HCT116 (cell line): ENCODE measurements at regions not wholly inside any gene's neighbourhood (a gene's known extent, or its start where the extent isn't known, plus 50 kb on each side); places are given as distances from the start of the nearest gene placed in this dataset.

Experiments
- ATAC-seq: fragments of 200-7000 bp; cut with Tn5 transposase; 2 replicates; pipeline ENCODE4 v1.9.1; 2020; ENCODE audit warnings: mild to moderate bottlenecking, moderate library complexity
- BruUV-seq: library from RNA; stranded (reverse); fragments of 400-500 nt; replicated peaks from 2 replicates; lab custom pipeline; 2021; lab: Mats Ljungman, UMichigan
- CTCF ChIA-PET: fragments of 300-600 bp; sonication (Branson Sonifier 250); formaldehyde crosslinking; loops from one replicate; lab custom pipeline; 2021; ENCODE audit warnings: antibody characterized with exemption; lab: Charles Lee
- POLR2A ChIA-PET: fragments of 300-600, 350-600 bp; sonication (Branson Sonifier 250); formaldehyde crosslinking; loops from one replicate; lab custom pipeline; 2021; ENCODE audit warnings: antibody characterized with exemption; lab: Charles Lee
- RAD21 ChIA-PET, 2 experiments: fragments of 300-600 bp; sonication (Branson Sonifier 250); formaldehyde crosslinking; loops; one replicate each; lab custom pipeline; 2023; ENCODE audit warnings: low total read pairs in 2 of 2; ENCODE audit not compliant: uncharacterized antibody in 2 of 2, unreplicated experiment in 2 of 2, low non-redundant PET in 1 of 2; lab: Charles Lee
- DNase-seq: peaks from one replicate; pipeline ENCODE4 v3.0.0-alpha.2; 2010; ENCODE audit warnings: low read depth, low spot score
- H2AFZ ChIP-seq: fragments of 200-600 bp; shearing (Covaris generic), sonication (generic); 2 replicates; pipeline ENCODE4 v1.6.1; 2017; ENCODE audit warnings: low read depth, mixed run types, mixed read lengths, antibody characterized with exemption, low read length; ENCODE audit not compliant: poor library complexity, severe bottlenecking
- H3K27ac ChIP-seq: 2 replicates; pipeline ENCODE4 v1.5.1; 2012; ENCODE audit warnings: low read depth, low read length
- H3K27me3 ChIP-seq: fragments of 200-600 bp; sonication (generic); 2 replicates; pipeline ENCODE4 v1.6.1; 2016; ENCODE audit warnings: mixed run types, low read length, mixed read lengths; ENCODE audit not compliant: insufficient read depth
- H3K36me3 ChIP-seq, 2 experiments: fragments of 200-500 bp in 1 of 2; fragments of 200-600 bp in 1 of 2; sonication (Bioruptor generic) in 1 of 2; sonication (generic) in 1 of 2; 2 replicates each; pipeline versions ENCODE4 v1.5.1 to v1.6.1; 2014 to 2016; ENCODE audit warnings: low read length in 2 of 2, inconsistent platforms in 1 of 2, mixed read lengths in 1 of 2, mixed run types in 1 of 2; ENCODE audit not compliant: insufficient read depth in 2 of 2, control insufficient read depth in 1 of 2
- H3K4me1 ChIP-seq, 2 experiments: fragments of 200-600 bp in 1 of 2; sonication (generic) in 1 of 2; 2 replicates each; pipeline versions ENCODE4 v1.5.1 to v1.6.1; 2012 to 2017; ENCODE audit warnings: low read length in 2 of 2, inconsistent platforms in 1 of 2, mild to moderate bottlenecking in 1 of 2, mixed read lengths in 1 of 2, mixed run types in 1 of 2, moderate library complexity in 1 of 2; ENCODE audit not compliant: insufficient read depth in 2 of 2, control insufficient read depth in 1 of 2
- H3K4me2 ChIP-seq: fragments of 200-600 bp; sonication (generic); 2 replicates; pipeline ENCODE4 v1.6.1; 2017; ENCODE audit warnings: mixed run types, low read length, mixed read lengths
- H3K4me3 ChIP-seq, 2 experiments: fragments of 200-600 bp in 1 of 2; sonication (generic) in 1 of 2; replicated peaks in 1 of 2; 2 replicates each; pipeline ENCODE4 v1.5.1; 2011 to 2016; ENCODE audit warnings: low read length in 2 of 2, control low read depth in 1 of 2, low read depth in 1 of 2, mild to moderate bottlenecking in 1 of 2, mixed read lengths in 1 of 2, mixed run types in 1 of 2
- H3K79me2 ChIP-seq: fragments of 200-600 bp; sonication (generic); 2 replicates; pipeline ENCODE4 v1.6.1; 2017; ENCODE audit warnings: mild to moderate bottlenecking, mixed run types, low read length, moderate library complexity, mixed read lengths; ENCODE audit not compliant: insufficient read depth
- H3K9ac ChIP-seq: fragments of 200-600 bp; sonication (generic); 2 replicates; pipeline ENCODE4 v1.6.1; 2016; ENCODE audit warnings: low read length, mixed read lengths
- H3K9me2 ChIP-seq: fragments of 200-600 bp; sonication (generic), shearing (Covaris generic); 2 replicates; pipeline ENCODE4 v1.6.1; 2017; ENCODE audit warnings: mixed run types, mild to moderate bottlenecking, moderate library complexity; ENCODE audit not compliant: insufficient read depth
- H3K9me3 ChIP-seq, 2 experiments: fragments of 200-500 bp in 1 of 2; fragments of 200-600 bp in 1 of 2; sonication (Bioruptor generic) in 1 of 2; sonication (generic) in 1 of 2; 2 replicates each; pipeline ENCODE4 v1.6.1; 2014 to 2017; ENCODE audit warnings: low read length in 2 of 2, mixed read lengths in 2 of 2, inconsistent platforms in 1 of 2, low read depth in 1 of 2, mild to moderate bottlenecking in 1 of 2, mixed run types in 1 of 2, moderate library complexity in 1 of 2; ENCODE audit not compliant: control insufficient read depth in 1 of 2, insufficient read depth in 1 of 2
- H4K20me1 ChIP-seq: fragments of 200-600 bp; sonication (generic), shearing (Covaris generic); 2 replicates; pipeline ENCODE4 v1.6.1; 2017; ENCODE audit warnings: mixed run types, mild to moderate bottlenecking, moderate library complexity; ENCODE audit not compliant: insufficient read depth
- EGR1 ChIP-seq: IDR thresholded peaks from 2 replicates; pipeline ENCODE4 v1.6.1; 2012; ENCODE audit warnings: low read depth
- EZH2 ChIP-seq: fragments of 200-600 bp; sonication (generic); IDR thresholded peaks from 2 replicates; pipeline ENCODE4 v1.6.1; 2017; ENCODE audit warnings: antibody characterized with exemption, mixed run types
- EZH2phosphoT487 ChIP-seq: fragments of 200-600 bp; IDR thresholded peaks from 2 replicates; pipeline ENCODE4 v1.6.1; 2018; ENCODE audit warnings: antibody characterized with exemption, borderline replicate concordance
- FOSL1 ChIP-seq: IDR thresholded peaks from 2 replicates; pipeline ENCODE4 v1.6.1; 2012; ENCODE audit warnings: low read depth
- JUND ChIP-seq: IDR thresholded peaks from 2 replicates; pipeline ENCODE4 v1.6.1; 2012
- POLR2A ChIP-seq: IDR thresholded peaks from 2 replicates; pipeline ENCODE4 v1.7.0; 2011; ENCODE audit warnings: borderline replicate concordance; ENCODE audit not compliant: insufficient read depth, insufficient read length; ENCODE audit errors: extremely low read depth
- POLR2AphosphoS5 ChIP-seq: IDR thresholded peaks from 2 replicates; pipeline ENCODE4 v1.6.1; 2011; ENCODE audit warnings: mild to moderate bottlenecking, low read depth, low read length, moderate library complexity
- RAD21 ChIP-seq: IDR thresholded peaks from 2 replicates; pipeline ENCODE4 v1.6.1; 2012; ENCODE audit warnings: low read depth, mild to moderate bottlenecking
- SIN3A ChIP-seq: IDR thresholded peaks from 2 replicates; pipeline ENCODE4 v1.6.1; 2012; ENCODE audit warnings: low read depth
- SP1 ChIP-seq: IDR thresholded peaks from 2 replicates; pipeline ENCODE4 v1.6.1; 2012; ENCODE audit warnings: low read depth
- TCF7L2 ChIP-seq: IDR thresholded peaks from 2 replicates; pipeline ENCODE4 v1.7.0; 2011; ENCODE audit warnings: borderline replicate concordance, inconsistent platforms; ENCODE audit not compliant: insufficient read depth, insufficient read length; ENCODE audit errors: extremely low read depth
- YY1 ChIP-seq: IDR thresholded peaks from 2 replicates; pipeline ENCODE4 v1.6.1; 2011; ENCODE audit warnings: low read length, low read depth, moderate library complexity, mild to moderate bottlenecking; ENCODE audit not compliant: insufficient replicate concordance; ENCODE audit errors: extremely low read depth
- ZNF274 ChIP-seq: fragments of 200-500 bp; sonication (Bioruptor generic); IDR thresholded peaks from 2 replicates; pipeline ENCODE4 v1.6.1; 2014; ENCODE audit warnings: mild to moderate bottlenecking, low read depth, low read length, inconsistent platforms
- intact Hi-C: fragments of 100-400 bp; cut with micrococcal nuclease; formaldehyde crosslinking; loops from 2 replicates; pipeline ENCODE4 v1.10.0; 2022
- TF ChIP-seq, protein P1 (sequence below): IDR thresholded peaks from 2 replicates; pipeline ENCODE4 v1.6.1; 2012
- TF ChIP-seq, protein P2 (sequence below), 3 experiments: fragments of 200-600 bp in 1 of 3; sonication (generic) in 1 of 3; IDR thresholded peaks in 2 of 3; conservative IDR thresholded peaks in 1 of 3; 2 replicates each; pipeline ENCODE4 v1.5.1; 2012 to 2017; ENCODE audit warnings: low read depth in 2 of 3, low read length in 2 of 3, antibody characterized with exemption in 1 of 3, borderline replicate concordance in 1 of 3, control low read depth in 1 of 3, mild to moderate bottlenecking in 1 of 3, mixed read lengths in 1 of 3, mixed run types in 1 of 3, moderate library complexity in 1 of 3; ENCODE audit not compliant: insufficient read depth in 1 of 3
- TF ChIP-seq, protein P3 (sequence below): IDR thresholded peaks from 2 replicates; pipeline ENCODE4 v1.6.1; 2012

DNA sequence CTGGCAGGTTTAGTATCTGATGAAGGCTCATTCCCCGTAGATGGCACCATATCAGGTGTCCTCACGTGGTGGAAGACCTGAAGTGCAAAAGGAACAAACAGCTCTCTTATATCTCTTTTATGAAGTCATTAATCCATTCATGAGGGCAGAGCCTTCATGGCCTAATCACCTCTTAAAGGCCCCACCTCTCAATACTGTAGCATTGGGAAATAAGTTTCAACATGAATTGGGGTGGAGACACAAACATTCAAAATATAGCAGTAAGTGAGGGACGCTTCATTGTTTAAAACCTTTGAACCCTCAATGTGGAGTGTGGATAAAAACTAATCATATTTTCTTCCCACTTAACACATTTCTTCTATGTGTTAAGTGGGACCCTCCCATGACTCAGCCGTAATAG, 489.4 kb upstream of the WWC1 start:
- Histone ChIP-seq H3K79me2 (no peaks in the 10 kb centered on the region), H3K36me3 (no peaks in the 10 kb centered on the region), H3K9me2 (no peaks in the 10 kb centered on the region), H3K27ac (no peak overlapping the region), H3K4me1 (no peaks in the 10 kb centered on the region), H3K9me3 (no peaks in the 10 kb centered on the region), H3K4me3 (no peak overlapping the region), H2AFZ (no peak overlapping the region)
- CTCF ChIA-PET: no interaction called here
- RAD21 ChIA-PET: no interaction called here
- no peak for ATAC-seq
- TF ChIP-seq POLR2A: no peak
- TF ChIP-seq ZNF274: no peak
- TF ChIP-seq YY1: no peak
- no peak for TF ChIP-seq EZH2
- TF ChIP-seq TCF7L2: no peak
- TF ChIP-seq EGR1: no peak
- no peak for TF ChIP-seq FOSL1
- TF ChIP-seq SP1: no peak
- TF ChIP-seq, protein P1, sequence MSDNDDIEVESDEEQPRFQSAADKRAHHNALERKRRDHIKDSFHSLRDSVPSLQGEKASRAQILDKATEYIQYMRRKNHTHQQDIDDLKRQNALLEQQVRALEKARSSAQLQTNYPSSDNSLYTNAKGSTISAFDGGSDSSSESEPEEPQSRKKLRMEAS: no peak
- TF ChIP-seq SIN3A: no peak
- TF ChIP-seq, protein P2, sequence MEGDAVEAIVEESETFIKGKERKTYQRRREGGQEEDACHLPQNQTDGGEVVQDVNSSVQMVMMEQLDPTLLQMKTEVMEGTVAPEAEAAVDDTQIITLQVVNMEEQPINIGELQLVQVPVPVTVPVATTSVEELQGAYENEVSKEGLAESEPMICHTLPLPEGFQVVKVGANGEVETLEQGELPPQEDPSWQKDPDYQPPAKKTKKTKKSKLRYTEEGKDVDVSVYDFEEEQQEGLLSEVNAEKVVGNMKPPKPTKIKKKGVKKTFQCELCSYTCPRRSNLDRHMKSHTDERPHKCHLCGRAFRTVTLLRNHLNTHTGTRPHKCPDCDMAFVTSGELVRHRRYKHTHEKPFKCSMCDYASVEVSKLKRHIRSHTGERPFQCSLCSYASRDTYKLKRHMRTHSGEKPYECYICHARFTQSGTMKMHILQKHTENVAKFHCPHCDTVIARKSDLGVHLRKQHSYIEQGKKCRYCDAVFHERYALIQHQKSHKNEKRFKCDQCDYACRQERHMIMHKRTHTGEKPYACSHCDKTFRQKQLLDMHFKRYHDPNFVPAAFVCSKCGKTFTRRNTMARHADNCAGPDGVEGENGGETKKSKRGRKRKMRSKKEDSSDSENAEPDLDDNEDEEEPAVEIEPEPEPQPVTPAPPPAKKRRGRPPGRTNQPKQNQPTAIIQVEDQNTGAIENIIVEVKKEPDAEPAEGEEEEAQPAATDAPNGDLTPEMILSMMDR (IDR thresholded peaks at IDR 0.05 in 2 of 3, conservative IDR thresholded peaks at IDR 0.05 in 1 of 3; ENCODE audit: borderline replicate concordance in 1 of 3, insufficient read depth in 1 of 3, low read depth in 2 of 3, low read length in 2 of 3): no peak
- no peak for TF ChIP-seq EZH2phosphoT487
- no peak for TF ChIP-seq RAD21
- TF ChIP-seq, protein P3, sequence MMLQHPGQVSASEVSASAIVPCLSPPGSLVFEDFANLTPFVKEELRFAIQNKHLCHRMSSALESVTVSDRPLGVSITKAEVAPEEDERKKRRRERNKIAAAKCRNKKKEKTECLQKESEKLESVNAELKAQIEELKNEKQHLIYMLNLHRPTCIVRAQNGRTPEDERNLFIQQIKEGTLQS: no peak
- no peak for TF ChIP-seq JUND
- no peak for TF ChIP-seq POLR2AphosphoS5
- TF ChIP-seq, all 23 proteins: peak for 0
- no peaks in the 10 kb centered on the region for H4K20me1 ChIP-seq
- no peak for DNase-seq
- no TSS peak for BruUV-seq
- H3K4me2 ChIP-seq: no peak overlapping the region
- intact Hi-C loops: no loop called here
- POLR2A ChIA-PET: no interaction called here
- H3K27me3 ChIP-seq: peaks cover 24% of the 10 kb centered on the region
- H3K9ac ChIP-seq: no peak overlapping the region
